Gastrocnemius medialis (tissue), 4 donors: ENCODE measurements at regions not wholly inside any gene's neighbourhood (a gene's known extent, or its start where the extent isn't known, plus 50 kb on each side); places are given as distances from the start of the nearest gene placed in this dataset.

Source experiments
- ATAC-seq, 2 donors: fragments of 150-250 bp; one replicate each; pipeline ENCODE4 v1.9.1; 2016
- DNase-seq, 2 donors: peaks; one replicate each; pipeline ENCODE4 v3.0.0-alpha.2; 2019
- H3K27ac ChIP-seq, 4 donors: fragments of 200-600 bp; sonication (generic); 1 replicate in 1 of 4; 2 replicates in 3 of 4; pipeline ENCODE4 v1.5.1; 2016 to 2018; ENCODE audit warnings: mild to moderate bottlenecking in 2 of 4, moderate library complexity in 1 of 4
- H3K27me3 ChIP-seq, 3 donors: fragments of 200-600 bp; sonication (generic) in 2 of 3; 1 replicate in 1 of 3; 2 replicates in 2 of 3; pipeline versions ENCODE4 v1.5.1 to v1.6.0; 2016 to 2019; ENCODE audit warnings: mild to moderate bottlenecking in 1 of 3, moderate library complexity in 1 of 3
- H3K36me3 ChIP-seq, 2 donors: fragments of 200-600 bp; sonication (generic) in 1 of 2; one replicate each; pipeline ENCODE4 v1.5.1; 2017 to 2018
- H3K4me1 ChIP-seq, 2 donors: fragments of 200-600 bp; sonication (generic) in 1 of 2; one replicate each; pipeline ENCODE4 v1.5.1; 2016 to 2017; ENCODE audit warnings: mild to moderate bottlenecking in 2 of 2
- H3K4me3 ChIP-seq, 4 donors: fragments of 200-600 bp; sonication (generic) in 3 of 4; 1 replicate in 1 of 4; 2 replicates in 3 of 4; pipeline ENCODE4 v1.5.1; 2016 to 2019; ENCODE audit warnings: mild to moderate bottlenecking in 2 of 4
- H3K9me3 ChIP-seq, 3 donors: fragments of 200-600 bp; sonication (generic) in 2 of 3; 1 replicate in 1 of 3; 2 replicates in 2 of 3; pipeline ENCODE4 v1.5.1; 2016 to 2019
- POLR2A ChIP-seq, 2 donors: fragments of 450-650 bp; IDR thresholded peaks; one replicate each; pipeline ENCODE4 v1.6.1; 2017; ENCODE audit warnings: antibody characterized with exemption in 2 of 2, mild to moderate bottlenecking in 2 of 2, moderate library complexity in 2 of 2
- in situ Hi-C, 4 donors: fragments of 200-750 bp; cut with MboI; loops; one replicate each; pipeline versions ENCODE4 v1.15.0 to v1.8.0; 2017; ENCODE audit warnings: low sequenced_read_pairs in 4 of 4
- intact Hi-C: fragments of 100-400 bp; cut with DNase I; formaldehyde crosslinking; loops from one replicate; pipeline ENCODE4 v1.15.1; 2023; ENCODE audit warnings: low total_unique reads
- TF ChIP-seq, protein P1 (sequence below), 5 experiments: fragments of 450-650 bp in 3 of 5; fragments of 200-600 bp in 2 of 5; sonication (generic) in 2 of 5; IDR thresholded peaks in 4 of 5; conservative IDR thresholded peaks in 1 of 5; 1 replicate in 4 of 5; 2 replicates in 1 of 5; pipeline ENCODE4 v1.5.1; 2016 to 2019; ENCODE audit warnings: antibody characterized with exemption in 5 of 5, mild to moderate bottlenecking in 3 of 5, moderate library complexity in 3 of 5

DNA sequence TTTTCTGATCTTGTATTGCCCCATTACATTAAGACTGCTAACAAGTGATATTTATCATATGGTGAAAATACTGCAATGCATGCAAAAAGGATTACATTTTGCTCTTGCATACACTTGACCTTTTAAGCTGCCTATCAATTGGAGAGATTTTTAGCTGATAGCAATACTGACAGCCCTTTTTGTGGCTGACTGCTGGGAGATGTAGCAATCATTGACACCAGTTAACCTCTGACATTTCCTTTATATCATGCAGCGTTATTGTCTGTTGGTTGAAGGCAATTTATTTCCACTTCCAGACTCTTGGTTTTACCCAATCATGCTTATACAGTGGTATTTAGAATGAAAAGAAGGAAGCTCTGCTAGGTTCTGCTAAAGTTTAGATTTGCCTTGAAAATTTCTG is 364.0 kb downstream of the LMO7 start:
- intact Hi-C loops (no loop called here), in situ Hi-C loops (no loop called here)
- ATAC-seq (no peak), DNase-seq (no peak)
- no peak for TF ChIP-seq POLR2A (IDR thresholded peaks at IDR 0.05)
- TF ChIP-seq, protein P1, sequence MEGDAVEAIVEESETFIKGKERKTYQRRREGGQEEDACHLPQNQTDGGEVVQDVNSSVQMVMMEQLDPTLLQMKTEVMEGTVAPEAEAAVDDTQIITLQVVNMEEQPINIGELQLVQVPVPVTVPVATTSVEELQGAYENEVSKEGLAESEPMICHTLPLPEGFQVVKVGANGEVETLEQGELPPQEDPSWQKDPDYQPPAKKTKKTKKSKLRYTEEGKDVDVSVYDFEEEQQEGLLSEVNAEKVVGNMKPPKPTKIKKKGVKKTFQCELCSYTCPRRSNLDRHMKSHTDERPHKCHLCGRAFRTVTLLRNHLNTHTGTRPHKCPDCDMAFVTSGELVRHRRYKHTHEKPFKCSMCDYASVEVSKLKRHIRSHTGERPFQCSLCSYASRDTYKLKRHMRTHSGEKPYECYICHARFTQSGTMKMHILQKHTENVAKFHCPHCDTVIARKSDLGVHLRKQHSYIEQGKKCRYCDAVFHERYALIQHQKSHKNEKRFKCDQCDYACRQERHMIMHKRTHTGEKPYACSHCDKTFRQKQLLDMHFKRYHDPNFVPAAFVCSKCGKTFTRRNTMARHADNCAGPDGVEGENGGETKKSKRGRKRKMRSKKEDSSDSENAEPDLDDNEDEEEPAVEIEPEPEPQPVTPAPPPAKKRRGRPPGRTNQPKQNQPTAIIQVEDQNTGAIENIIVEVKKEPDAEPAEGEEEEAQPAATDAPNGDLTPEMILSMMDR (IDR thresholded peaks at IDR 0.05 in 4 of 5, conservative IDR thresholded peaks at IDR 0.05 in 1 of 5), result no peak
- Histone ChIP-seq H3K9me3 (no peaks in the 10 kb centered on the region), H3K4me1 (no peaks in the 10 kb centered on the region), H3K27ac (no peak overlapping the region), H3K4me3 (no peak overlapping the region), H3K36me3 (no peaks in the 10 kb centered on the region), H3K27me3 (no peaks in the 10 kb centered on the region)

DNA sequence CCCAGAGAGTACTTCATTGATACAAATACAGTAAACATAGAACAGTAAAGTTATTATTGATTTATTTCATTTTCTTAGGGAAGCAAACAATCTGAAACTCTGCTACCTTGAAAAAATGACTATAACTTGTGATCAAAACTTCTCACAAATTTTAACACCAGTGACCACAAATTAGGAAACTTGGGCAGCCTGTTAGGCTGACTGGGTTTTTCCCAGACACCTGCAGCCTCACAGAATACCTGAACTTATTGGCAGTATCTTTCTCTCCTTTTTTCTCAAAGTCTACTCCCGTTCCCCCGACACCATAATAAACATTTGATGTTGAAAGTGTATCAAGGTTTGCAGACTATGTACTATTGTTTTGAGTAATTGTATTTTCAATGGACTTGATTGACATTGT is 360.5 kb downstream of the LMO7 start:
- no peak overlapping the region for H3K4me3 ChIP-seq
- ATAC-seq, result no peak
- H3K27me3 ChIP-seq, result no peaks in the 10 kb centered on the region
- no peak for DNase-seq
- no peaks in the 10 kb centered on the region for H3K9me3 ChIP-seq
- in situ Hi-C loops (no loop called here), intact Hi-C loops (no loop called here)
- TF ChIP-seq, protein P1 (IDR thresholded peaks at IDR 0.05 in 4 of 5, conservative IDR thresholded peaks at IDR 0.05 in 1 of 5), result no peak
- no peak for TF ChIP-seq POLR2A (IDR thresholded peaks at IDR 0.05)
- H3K36me3 ChIP-seq, result no peaks in the 10 kb centered on the region
- no peak overlapping the region for H3K27ac ChIP-seq
- H3K4me1 ChIP-seq, result no peaks in the 10 kb centered on the region

DNA sequence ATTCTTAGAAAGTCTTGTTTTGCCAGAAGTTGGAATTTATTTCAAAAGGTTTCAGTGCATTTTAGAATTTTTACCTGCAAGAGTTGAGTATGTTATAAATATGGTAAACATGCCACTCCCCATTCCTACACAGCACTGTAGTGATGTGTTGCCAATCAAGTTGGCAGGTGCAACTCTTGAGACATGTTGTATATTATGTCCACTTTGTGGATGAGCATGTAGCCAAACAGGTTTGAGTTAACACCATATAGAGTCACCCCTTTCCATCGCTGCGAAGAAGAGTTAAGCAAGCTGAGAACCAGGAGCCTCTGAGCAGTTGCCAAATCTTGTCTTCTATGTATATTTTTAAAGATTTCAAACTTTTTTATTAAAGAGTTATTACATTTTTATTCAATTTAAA is 359.8 kb downstream of the LMO7 start:
- TF ChIP-seq, protein P1 (IDR thresholded peaks at IDR 0.05 in 4 of 5, conservative IDR thresholded peaks at IDR 0.05 in 1 of 5), result no peak
- TF ChIP-seq POLR2A (IDR thresholded peaks at IDR 0.05), result no peak
- Histone ChIP-seq H3K27me3 (no peaks in the 10 kb centered on the region), H3K4me3 (no peak overlapping the region), H3K9me3 (no peaks in the 10 kb centered on the region), H3K36me3 (no peaks in the 10 kb centered on the region), H3K27ac (no peak overlapping the region), H3K4me1 (no peaks in the 10 kb centered on the region)
- in situ Hi-C loops (no loop called here), intact Hi-C loops (no loop called here)
- ATAC-seq, result no peak
- DNase-seq, result no peak

DNA sequence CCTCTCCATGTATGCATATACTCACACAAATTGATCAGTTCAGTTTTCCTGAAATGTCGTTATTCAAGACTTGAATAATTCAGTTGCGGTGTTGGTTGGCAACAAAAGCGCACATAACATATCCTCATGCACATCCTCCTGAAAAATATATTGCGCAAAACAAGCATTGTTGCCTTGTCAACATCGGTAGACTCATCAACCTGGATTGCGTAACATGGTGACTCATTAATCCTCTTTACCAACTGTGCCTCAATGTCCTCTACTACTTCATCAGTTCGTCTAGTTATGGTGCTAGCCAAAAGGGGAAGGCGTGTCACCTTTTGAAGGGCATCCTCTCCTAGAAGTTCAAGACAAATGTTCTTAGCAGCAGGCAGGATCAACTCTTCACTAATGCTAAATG is 357.7 kb downstream of the LMO7 start:
- Histone ChIP-seq H3K36me3 (no peaks in the 10 kb centered on the region), H3K27me3 (no peaks in the 10 kb centered on the region), H3K4me1 (no peaks in the 10 kb centered on the region), H3K4me3 (no peak overlapping the region), H3K27ac (no peak overlapping the region), H3K9me3 (no peaks in the 10 kb centered on the region)
- ATAC-seq, result no peak
- no peak for TF ChIP-seq POLR2A (IDR thresholded peaks at IDR 0.05)
- TF ChIP-seq, protein P1 (IDR thresholded peaks at IDR 0.05 in 4 of 5, conservative IDR thresholded peaks at IDR 0.05 in 1 of 5), result no peak
- no peak for DNase-seq
- intact Hi-C loops, result no loop called here
- in situ Hi-C loops, result no loop called here

DNA sequence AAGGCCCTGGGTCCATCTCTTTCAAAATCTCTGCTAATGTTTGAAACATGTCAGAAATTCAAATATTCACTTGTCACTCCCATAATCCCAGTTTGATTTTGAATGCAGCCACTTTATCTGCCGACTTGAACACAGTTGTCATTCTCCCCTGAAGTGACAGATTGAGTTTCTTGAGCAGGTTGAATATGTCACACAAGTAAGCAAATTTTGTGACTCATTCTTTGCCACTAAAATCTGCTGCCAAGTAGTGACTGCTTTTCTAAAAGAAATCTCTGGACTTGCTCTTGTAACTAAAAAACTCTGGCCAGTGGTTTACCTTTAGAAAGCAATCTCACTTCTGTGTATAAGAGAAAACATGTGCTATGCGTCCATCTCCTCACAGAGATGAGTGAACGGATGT is 357.1 kb downstream of the LMO7 start:
- H3K4me3 ChIP-seq, result no peak overlapping the region
- DNase-seq (no peak), ATAC-seq (no peak)
- no peak for TF ChIP-seq POLR2A (IDR thresholded peaks at IDR 0.05)
- no peaks in the 10 kb centered on the region for H3K36me3 ChIP-seq
- intact Hi-C loops (no loop called here), in situ Hi-C loops (no loop called here)
- no peak overlapping the region for H3K27ac ChIP-seq
- no peaks in the 10 kb centered on the region for H3K9me3 ChIP-seq
- H3K27me3 ChIP-seq, result no peaks in the 10 kb centered on the region
- no peaks in the 10 kb centered on the region for H3K4me1 ChIP-seq
